GM06990 (cell line): ENCODE measurements at regions not wholly inside any gene's neighbourhood (a gene's known extent, or its start where the extent isn't known, plus 50 kb on each side); places are given as distances from the start of the nearest gene placed in this dataset.
"Not testable (repeated sequence)": the region's sequence is repeated elsewhere in the genome, so short reads cannot be mapped to it uniquely, and the experiment has no call there.

ENCODE experiments used
- DNase-seq: peaks from one replicate; pipeline ENCODE4 v3.0.0-alpha.2; 2011; ENCODE audit not compliant: insufficient read length; ENCODE audit errors: extremely low read depth
- H3K27me3 ChIP-seq: replicated peaks from 2 replicates; pipeline ENCODE4 v1.6.0; 2011; ENCODE audit warnings: low read length; ENCODE audit not compliant: control insufficient read depth, insufficient read depth
- H3K36me3 ChIP-seq: 2 replicates; pipeline ENCODE4 v1.5.1; 2011; ENCODE audit warnings: low read length; ENCODE audit not compliant: control insufficient read depth, insufficient read depth
- H3K4me3 ChIP-seq: replicated peaks from 2 replicates; pipeline ENCODE4 v1.5.1; 2011; ENCODE audit warnings: low read depth, mild to moderate bottlenecking, control low read depth, low read length
- TF ChIP-seq, protein P1 (sequence below): IDR thresholded peaks from 2 replicates; pipeline ENCODE4 v1.5.1; 2011; ENCODE audit warnings: low read length, control low read depth, mild to moderate bottlenecking, inconsistent platforms; ENCODE audit not compliant: insufficient read depth, poor library complexity, severe bottlenecking

- Histone ChIP-seq H3K4me3 (no peak overlapping the region), H3K27me3 (no peaks in the 10 kb centered on the region), H3K36me3 (no peaks in the 10 kb centered on the region)
- no peak for DNase-seq
- TF ChIP-seq, protein P1, sequence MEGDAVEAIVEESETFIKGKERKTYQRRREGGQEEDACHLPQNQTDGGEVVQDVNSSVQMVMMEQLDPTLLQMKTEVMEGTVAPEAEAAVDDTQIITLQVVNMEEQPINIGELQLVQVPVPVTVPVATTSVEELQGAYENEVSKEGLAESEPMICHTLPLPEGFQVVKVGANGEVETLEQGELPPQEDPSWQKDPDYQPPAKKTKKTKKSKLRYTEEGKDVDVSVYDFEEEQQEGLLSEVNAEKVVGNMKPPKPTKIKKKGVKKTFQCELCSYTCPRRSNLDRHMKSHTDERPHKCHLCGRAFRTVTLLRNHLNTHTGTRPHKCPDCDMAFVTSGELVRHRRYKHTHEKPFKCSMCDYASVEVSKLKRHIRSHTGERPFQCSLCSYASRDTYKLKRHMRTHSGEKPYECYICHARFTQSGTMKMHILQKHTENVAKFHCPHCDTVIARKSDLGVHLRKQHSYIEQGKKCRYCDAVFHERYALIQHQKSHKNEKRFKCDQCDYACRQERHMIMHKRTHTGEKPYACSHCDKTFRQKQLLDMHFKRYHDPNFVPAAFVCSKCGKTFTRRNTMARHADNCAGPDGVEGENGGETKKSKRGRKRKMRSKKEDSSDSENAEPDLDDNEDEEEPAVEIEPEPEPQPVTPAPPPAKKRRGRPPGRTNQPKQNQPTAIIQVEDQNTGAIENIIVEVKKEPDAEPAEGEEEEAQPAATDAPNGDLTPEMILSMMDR = no peak
Observed at GRCh38 chr1:59202455-59202854, 94.4 kb upstream of the FGGY start.

GRCh38 chr1:59204001-59204400, 92.9 kb upstream of the FGGY start:
- no peaks in the 10 kb centered on the region for H3K36me3 ChIP-seq
- H3K27me3 ChIP-seq = no peaks in the 10 kb centered on the region
- TF ChIP-seq, protein P1 = no peak
- no peak overlapping the region for H3K4me3 ChIP-seq
- DNase-seq = no peak

DNA sequence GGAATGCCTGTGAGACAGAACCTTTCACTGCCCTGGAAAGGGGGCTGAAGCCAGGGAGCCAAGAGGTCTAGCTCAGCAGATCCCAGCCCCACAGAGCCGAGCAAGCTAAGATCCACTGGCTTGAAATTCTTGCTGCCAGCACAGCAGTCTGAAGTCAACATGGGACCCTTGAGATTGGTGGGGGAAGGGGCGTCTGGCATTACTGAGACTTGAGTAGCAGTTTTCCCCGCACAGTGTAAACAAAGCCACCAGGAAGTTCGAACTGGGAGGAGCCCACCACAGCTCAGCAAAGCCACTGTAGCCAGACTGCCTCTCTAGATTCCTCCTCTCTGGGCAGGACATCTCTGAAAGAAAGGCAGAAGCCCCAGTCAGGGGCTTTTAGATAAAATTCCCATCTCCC, 90.3 kb upstream of the FGGY start:
- not testable (repeated sequence) for H3K27me3 ChIP-seq, H3K36me3 ChIP-seq, DNase-seq, H3K4me3 ChIP-seq

DNA sequence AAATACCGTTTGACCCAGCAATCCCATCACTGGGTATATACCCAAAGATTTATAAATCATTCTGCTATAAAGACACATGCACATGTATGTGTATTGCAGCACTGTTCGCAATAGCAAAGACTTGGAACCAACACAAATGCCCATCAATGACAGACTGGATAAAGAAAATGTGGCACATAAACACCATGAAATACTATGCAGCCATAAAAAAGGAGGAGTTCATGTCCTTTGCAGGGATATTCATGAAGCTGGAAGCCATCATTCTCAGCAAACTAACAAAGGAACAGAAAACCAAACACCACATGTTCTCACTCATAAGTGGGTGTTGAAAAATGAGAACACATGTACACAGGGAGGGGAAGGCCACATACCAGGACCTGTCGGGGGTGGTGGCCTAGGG, 86.5 kb upstream of the FGGY start:
- not testable (repeated sequence) for DNase-seq, H3K4me3 ChIP-seq

DNA sequence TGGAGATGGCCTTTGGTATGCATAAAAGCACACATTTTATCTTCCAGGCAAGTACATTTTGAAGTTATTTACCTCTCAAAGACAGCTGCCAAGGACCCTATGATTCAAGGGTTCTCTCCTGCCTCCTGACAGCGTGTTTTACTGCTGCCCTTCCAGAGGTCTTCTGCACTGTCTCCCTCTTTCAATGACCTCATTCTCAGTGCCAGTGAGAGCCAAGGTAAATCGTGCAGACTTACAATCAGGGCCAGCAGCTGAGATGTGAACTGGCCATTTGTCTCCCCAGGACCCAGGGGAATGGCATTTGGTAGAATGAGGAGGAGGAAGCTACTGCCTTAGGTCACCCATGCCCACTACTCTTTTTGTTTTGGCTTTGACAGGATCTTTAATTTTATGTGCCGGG, 84.2 kb upstream of the FGGY start:
- TF ChIP-seq, protein P1 = no peak

More for the DNA sequence above, 86.5 kb upstream of the FGGY start:
- not testable (repeated sequence) for H3K27me3 ChIP-seq, H3K36me3 ChIP-seq

DNA sequence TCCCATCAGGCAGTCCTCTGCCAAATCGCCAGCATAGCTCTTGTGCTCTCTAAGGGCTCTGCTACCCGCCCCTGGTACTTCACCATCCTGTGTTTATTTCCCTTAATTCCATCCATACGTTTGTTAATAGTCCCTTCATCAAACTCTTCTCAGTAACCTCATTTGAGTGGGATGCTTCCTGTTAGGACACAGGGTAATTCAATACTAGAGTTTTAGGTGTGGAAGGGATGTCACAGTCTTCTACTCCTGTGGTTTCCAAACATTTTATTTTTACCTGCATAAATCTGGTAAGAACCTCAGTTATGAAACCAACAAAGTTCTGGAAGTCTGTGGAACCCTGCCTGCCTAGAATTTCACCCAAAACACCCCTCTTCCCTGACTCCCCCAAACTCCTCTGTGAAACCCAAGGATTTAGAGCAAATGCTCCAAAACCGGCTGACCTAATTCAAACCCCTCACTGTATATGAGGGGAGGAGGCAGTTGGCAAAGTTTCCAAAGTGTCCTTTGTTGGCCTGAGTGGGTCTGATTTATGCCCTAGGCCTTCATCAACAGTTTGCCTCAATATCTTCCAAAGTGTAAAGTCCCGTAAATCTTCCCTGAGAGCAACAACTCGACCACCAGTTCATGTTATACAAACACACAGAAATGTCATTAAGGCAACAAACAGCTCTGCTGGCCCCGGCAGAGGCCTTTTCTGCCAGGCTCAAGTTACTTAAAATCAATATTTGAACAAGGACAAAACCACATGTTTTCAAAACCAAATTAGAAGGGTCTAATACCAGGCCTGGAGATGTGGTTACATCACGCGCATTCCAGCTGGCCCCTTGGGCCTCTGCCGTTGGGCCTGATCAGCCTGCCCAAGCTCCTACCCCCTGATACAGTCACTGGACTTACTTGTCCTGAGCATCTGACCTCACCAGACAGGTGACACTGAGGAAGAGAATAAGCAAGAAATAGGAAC, 82.4 kb upstream of the FGGY start:
- Histone ChIP-seq H3K27me3 (no peaks in the 10 kb centered on the region), H3K4me3 (no peak overlapping the region), H3K36me3 (no peaks in the 10 kb centered on the region)
- DNase-seq = no peak
- TF ChIP-seq, protein P1 = no peak

More for the DNA sequence above, 84.2 kb upstream of the FGGY start:
- DNase-seq = no peak
- H3K36me3 ChIP-seq = no peaks in the 10 kb centered on the region
- no peak overlapping the region for H3K4me3 ChIP-seq
- H3K27me3 ChIP-seq = no peaks in the 10 kb centered on the region
